HCT116 (cell line): ENCODE measurements at regions not wholly inside any gene's neighbourhood (a gene's known extent, or its start where the extent isn't known, plus 50 kb on each side); places are given as distances from the start of the nearest gene placed in this dataset.

Experiments
- ATAC-seq: fragments of 200-7000 bp; cut with Tn5 transposase; 2 replicates; pipeline ENCODE4 v1.9.1; 2020; ENCODE audit warnings: mild to moderate bottlenecking, moderate library complexity
- BruUV-seq: library from RNA; stranded (reverse); fragments of 400-500 nt; replicated peaks from 2 replicates; lab custom pipeline; 2021; lab: Mats Ljungman, UMichigan
- CTCF ChIA-PET: fragments of 300-600 bp; sonication (Branson Sonifier 250); formaldehyde crosslinking; loops from one replicate; lab custom pipeline; 2021; ENCODE audit warnings: antibody characterized with exemption; lab: Charles Lee
- POLR2A ChIA-PET: fragments of 300-600, 350-600 bp; sonication (Branson Sonifier 250); formaldehyde crosslinking; loops from one replicate; lab custom pipeline; 2021; ENCODE audit warnings: antibody characterized with exemption; lab: Charles Lee
- RAD21 ChIA-PET, 2 experiments: fragments of 300-600 bp; sonication (Branson Sonifier 250); formaldehyde crosslinking; loops; one replicate each; lab custom pipeline; 2023; ENCODE audit warnings: low total read pairs in 2 of 2; ENCODE audit not compliant: uncharacterized antibody in 2 of 2, unreplicated experiment in 2 of 2, low non-redundant PET in 1 of 2; lab: Charles Lee
- DNase-seq: peaks from one replicate; pipeline ENCODE4 v3.0.0-alpha.2; 2010; ENCODE audit warnings: low read depth, low spot score
- H2AFZ ChIP-seq: fragments of 200-600 bp; shearing (Covaris generic), sonication (generic); 2 replicates; pipeline ENCODE4 v1.6.1; 2017; ENCODE audit warnings: low read depth, mixed run types, mixed read lengths, antibody characterized with exemption, low read length; ENCODE audit not compliant: poor library complexity, severe bottlenecking
- H3K27ac ChIP-seq: 2 replicates; pipeline ENCODE4 v1.5.1; 2012; ENCODE audit warnings: low read depth, low read length
- H3K27me3 ChIP-seq: fragments of 200-600 bp; sonication (generic); 2 replicates; pipeline ENCODE4 v1.6.1; 2016; ENCODE audit warnings: mixed run types, low read length, mixed read lengths; ENCODE audit not compliant: insufficient read depth
- H3K36me3 ChIP-seq, 2 experiments: fragments of 200-500 bp in 1 of 2; fragments of 200-600 bp in 1 of 2; sonication (Bioruptor generic) in 1 of 2; sonication (generic) in 1 of 2; 2 replicates each; pipeline versions ENCODE4 v1.5.1 to v1.6.1; 2014 to 2016; ENCODE audit warnings: low read length in 2 of 2, inconsistent platforms in 1 of 2, mixed read lengths in 1 of 2, mixed run types in 1 of 2; ENCODE audit not compliant: insufficient read depth in 2 of 2, control insufficient read depth in 1 of 2
- H3K4me1 ChIP-seq, 2 experiments: fragments of 200-600 bp in 1 of 2; sonication (generic) in 1 of 2; 2 replicates each; pipeline versions ENCODE4 v1.5.1 to v1.6.1; 2012 to 2017; ENCODE audit warnings: low read length in 2 of 2, inconsistent platforms in 1 of 2, mild to moderate bottlenecking in 1 of 2, mixed read lengths in 1 of 2, mixed run types in 1 of 2, moderate library complexity in 1 of 2; ENCODE audit not compliant: insufficient read depth in 2 of 2, control insufficient read depth in 1 of 2
- H3K4me2 ChIP-seq: fragments of 200-600 bp; sonication (generic); 2 replicates; pipeline ENCODE4 v1.6.1; 2017; ENCODE audit warnings: mixed run types, low read length, mixed read lengths
- H3K4me3 ChIP-seq, 2 experiments: fragments of 200-600 bp in 1 of 2; sonication (generic) in 1 of 2; replicated peaks in 1 of 2; 2 replicates each; pipeline ENCODE4 v1.5.1; 2011 to 2016; ENCODE audit warnings: low read length in 2 of 2, control low read depth in 1 of 2, low read depth in 1 of 2, mild to moderate bottlenecking in 1 of 2, mixed read lengths in 1 of 2, mixed run types in 1 of 2
- H3K79me2 ChIP-seq: fragments of 200-600 bp; sonication (generic); 2 replicates; pipeline ENCODE4 v1.6.1; 2017; ENCODE audit warnings: mild to moderate bottlenecking, mixed run types, low read length, moderate library complexity, mixed read lengths; ENCODE audit not compliant: insufficient read depth
- H3K9ac ChIP-seq: fragments of 200-600 bp; sonication (generic); 2 replicates; pipeline ENCODE4 v1.6.1; 2016; ENCODE audit warnings: low read length, mixed read lengths
- H3K9me2 ChIP-seq: fragments of 200-600 bp; sonication (generic), shearing (Covaris generic); 2 replicates; pipeline ENCODE4 v1.6.1; 2017; ENCODE audit warnings: mixed run types, mild to moderate bottlenecking, moderate library complexity; ENCODE audit not compliant: insufficient read depth
- H3K9me3 ChIP-seq, 2 experiments: fragments of 200-500 bp in 1 of 2; fragments of 200-600 bp in 1 of 2; sonication (Bioruptor generic) in 1 of 2; sonication (generic) in 1 of 2; 2 replicates each; pipeline ENCODE4 v1.6.1; 2014 to 2017; ENCODE audit warnings: low read length in 2 of 2, mixed read lengths in 2 of 2, inconsistent platforms in 1 of 2, low read depth in 1 of 2, mild to moderate bottlenecking in 1 of 2, mixed run types in 1 of 2, moderate library complexity in 1 of 2; ENCODE audit not compliant: control insufficient read depth in 1 of 2, insufficient read depth in 1 of 2
- H4K20me1 ChIP-seq: fragments of 200-600 bp; sonication (generic), shearing (Covaris generic); 2 replicates; pipeline ENCODE4 v1.6.1; 2017; ENCODE audit warnings: mixed run types, mild to moderate bottlenecking, moderate library complexity; ENCODE audit not compliant: insufficient read depth
- CBX3 ChIP-seq: IDR thresholded peaks from 2 replicates; pipeline ENCODE4 v1.6.1; 2012; ENCODE audit warnings: low read depth
- CEBPB ChIP-seq: IDR thresholded peaks from 2 replicates; pipeline ENCODE4 v1.6.1; 2012; ENCODE audit warnings: low read depth
- EGR1 ChIP-seq: IDR thresholded peaks from 2 replicates; pipeline ENCODE4 v1.6.1; 2012; ENCODE audit warnings: low read depth
- ELF1 ChIP-seq: IDR thresholded peaks from 2 replicates; pipeline ENCODE4 v1.6.1; 2012; ENCODE audit warnings: low read depth, borderline replicate concordance
- EZH2 ChIP-seq: fragments of 200-600 bp; sonication (generic); IDR thresholded peaks from 2 replicates; pipeline ENCODE4 v1.6.1; 2017; ENCODE audit warnings: antibody characterized with exemption, mixed run types
- EZH2phosphoT487 ChIP-seq: fragments of 200-600 bp; IDR thresholded peaks from 2 replicates; pipeline ENCODE4 v1.6.1; 2018; ENCODE audit warnings: antibody characterized with exemption, borderline replicate concordance
- FOSL1 ChIP-seq: IDR thresholded peaks from 2 replicates; pipeline ENCODE4 v1.6.1; 2012; ENCODE audit warnings: low read depth
- JUND ChIP-seq: IDR thresholded peaks from 2 replicates; pipeline ENCODE4 v1.6.1; 2012
- POLR2A ChIP-seq: IDR thresholded peaks from 2 replicates; pipeline ENCODE4 v1.7.0; 2011; ENCODE audit warnings: borderline replicate concordance; ENCODE audit not compliant: insufficient read depth, insufficient read length; ENCODE audit errors: extremely low read depth
- POLR2AphosphoS5 ChIP-seq: IDR thresholded peaks from 2 replicates; pipeline ENCODE4 v1.6.1; 2011; ENCODE audit warnings: mild to moderate bottlenecking, low read depth, low read length, moderate library complexity
- SIN3A ChIP-seq: IDR thresholded peaks from 2 replicates; pipeline ENCODE4 v1.6.1; 2012; ENCODE audit warnings: low read depth
- SRF ChIP-seq: IDR thresholded peaks from 2 replicates; pipeline ENCODE4 v1.6.1; 2012; ENCODE audit warnings: low read depth
- ZFX ChIP-seq: fragments of 450-650 bp; IDR thresholded peaks from 2 replicates; pipeline ENCODE4 v1.6.1; 2017
- ZNF274 ChIP-seq: fragments of 200-500 bp; sonication (Bioruptor generic); IDR thresholded peaks from 2 replicates; pipeline ENCODE4 v1.6.1; 2014; ENCODE audit warnings: mild to moderate bottlenecking, low read depth, low read length, inconsistent platforms
- intact Hi-C: fragments of 100-400 bp; cut with micrococcal nuclease; formaldehyde crosslinking; loops from 2 replicates; pipeline ENCODE4 v1.10.0; 2022
- TF ChIP-seq, protein P1 (sequence below): IDR thresholded peaks from 2 replicates; pipeline ENCODE4 v1.6.1; 2011; ENCODE audit warnings: mild to moderate bottlenecking, low read length, moderate library complexity; ENCODE audit not compliant: insufficient replicate concordance; ENCODE audit errors: extremely low read depth
- TF ChIP-seq, protein P2 (sequence below): IDR thresholded peaks from 2 replicates; pipeline ENCODE4 v1.6.1; 2012
- TF ChIP-seq, protein P3 (sequence below), 3 experiments: fragments of 200-600 bp in 1 of 3; sonication (generic) in 1 of 3; IDR thresholded peaks in 2 of 3; conservative IDR thresholded peaks in 1 of 3; 2 replicates each; pipeline ENCODE4 v1.5.1; 2012 to 2017; ENCODE audit warnings: low read depth in 2 of 3, low read length in 2 of 3, antibody characterized with exemption in 1 of 3, borderline replicate concordance in 1 of 3, control low read depth in 1 of 3, mild to moderate bottlenecking in 1 of 3, mixed read lengths in 1 of 3, mixed run types in 1 of 3, moderate library complexity in 1 of 3; ENCODE audit not compliant: insufficient read depth in 1 of 3
- TF ChIP-seq, protein P4 (sequence below): IDR thresholded peaks from 2 replicates; pipeline ENCODE4 v1.6.1; 2012

DNA sequence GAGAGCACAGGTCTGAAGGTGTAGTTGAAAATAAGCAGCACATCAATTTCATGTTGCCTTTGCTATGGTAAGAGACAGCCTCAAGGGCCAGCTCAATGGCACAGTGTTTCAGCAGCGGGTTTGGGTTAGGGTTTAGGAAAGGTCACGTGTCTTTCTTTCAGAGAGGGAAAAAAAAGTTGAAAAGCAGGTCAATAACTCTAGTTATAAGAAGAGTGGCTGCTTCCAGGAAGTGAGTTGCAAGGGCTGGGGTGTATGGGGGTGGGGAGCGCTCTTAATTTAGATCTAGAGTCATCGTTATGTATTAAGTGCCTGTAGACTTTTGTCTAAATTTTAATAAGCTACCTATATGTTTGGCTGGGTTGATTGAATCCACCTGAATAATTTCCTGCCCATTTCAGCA lies 118.5 kb upstream of the SPAG17 start:
- no peak overlapping the region for H2AFZ ChIP-seq
- no peaks in the 10 kb centered on the region for H3K79me2 ChIP-seq
- no peaks in the 10 kb centered on the region for H3K4me1 ChIP-seq
- no peak overlapping the region for H3K4me2 ChIP-seq
- ChIA-PET POLR2A (interaction anchor here (0.6 kb wide), 1 partner anchor 16 kb away, joined by 3 read pairs; no protein-coding TSS in a partner anchor), RAD21 (no interaction called here), CTCF (no interaction called here)
- H3K4me3 ChIP-seq = no peak overlapping the region
- no TSS peak for BruUV-seq
- H3K9me2 ChIP-seq = no peaks in the 10 kb centered on the region
- ATAC-seq (no peak), DNase-seq (no peak)
- no peak overlapping the region for H3K9ac ChIP-seq
- no peak overlapping the region for H3K27ac ChIP-seq
- no peaks in the 10 kb centered on the region for H3K9me3 ChIP-seq
- no peaks in the 10 kb centered on the region for H4K20me1 ChIP-seq
- H3K36me3 ChIP-seq = no peaks in the 10 kb centered on the region
- intact Hi-C loops = no loop called here
- no peaks in the 10 kb centered on the region for H3K27me3 ChIP-seq
- TF ChIP-seq, protein P1, sequence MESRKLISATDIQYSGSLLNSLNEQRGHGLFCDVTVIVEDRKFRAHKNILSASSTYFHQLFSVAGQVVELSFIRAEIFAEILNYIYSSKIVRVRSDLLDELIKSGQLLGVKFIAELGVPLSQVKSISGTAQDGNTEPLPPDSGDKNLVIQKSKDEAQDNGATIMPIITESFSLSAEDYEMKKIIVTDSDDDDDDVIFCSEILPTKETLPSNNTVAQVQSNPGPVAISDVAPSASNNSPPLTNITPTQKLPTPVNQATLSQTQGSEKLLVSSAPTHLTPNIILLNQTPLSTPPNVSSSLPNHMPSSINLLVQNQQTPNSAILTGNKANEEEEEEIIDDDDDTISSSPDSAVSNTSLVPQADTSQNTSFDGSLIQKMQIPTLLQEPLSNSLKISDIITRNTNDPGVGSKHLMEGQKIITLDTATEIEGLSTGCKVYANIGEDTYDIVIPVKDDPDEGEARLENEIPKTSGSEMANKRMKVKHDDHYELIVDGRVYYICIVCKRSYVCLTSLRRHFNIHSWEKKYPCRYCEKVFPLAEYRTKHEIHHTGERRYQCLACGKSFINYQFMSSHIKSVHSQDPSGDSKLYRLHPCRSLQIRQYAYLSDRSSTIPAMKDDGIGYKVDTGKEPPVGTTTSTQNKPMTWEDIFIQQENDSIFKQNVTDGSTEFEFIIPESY = no peak
- TF ChIP-seq ZNF274 = no peak
- no peak for TF ChIP-seq EGR1
- TF ChIP-seq EZH2 = no peak
- no peak for TF ChIP-seq JUND
- TF ChIP-seq EZH2phosphoT487 = no peak
- no peak for TF ChIP-seq POLR2AphosphoS5
- TF ChIP-seq, protein P2, sequence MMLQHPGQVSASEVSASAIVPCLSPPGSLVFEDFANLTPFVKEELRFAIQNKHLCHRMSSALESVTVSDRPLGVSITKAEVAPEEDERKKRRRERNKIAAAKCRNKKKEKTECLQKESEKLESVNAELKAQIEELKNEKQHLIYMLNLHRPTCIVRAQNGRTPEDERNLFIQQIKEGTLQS = no peak
- no peak for TF ChIP-seq CBX3
- no peak for TF ChIP-seq ELF1
- no peak for TF ChIP-seq FOSL1
- TF ChIP-seq, protein P3, sequence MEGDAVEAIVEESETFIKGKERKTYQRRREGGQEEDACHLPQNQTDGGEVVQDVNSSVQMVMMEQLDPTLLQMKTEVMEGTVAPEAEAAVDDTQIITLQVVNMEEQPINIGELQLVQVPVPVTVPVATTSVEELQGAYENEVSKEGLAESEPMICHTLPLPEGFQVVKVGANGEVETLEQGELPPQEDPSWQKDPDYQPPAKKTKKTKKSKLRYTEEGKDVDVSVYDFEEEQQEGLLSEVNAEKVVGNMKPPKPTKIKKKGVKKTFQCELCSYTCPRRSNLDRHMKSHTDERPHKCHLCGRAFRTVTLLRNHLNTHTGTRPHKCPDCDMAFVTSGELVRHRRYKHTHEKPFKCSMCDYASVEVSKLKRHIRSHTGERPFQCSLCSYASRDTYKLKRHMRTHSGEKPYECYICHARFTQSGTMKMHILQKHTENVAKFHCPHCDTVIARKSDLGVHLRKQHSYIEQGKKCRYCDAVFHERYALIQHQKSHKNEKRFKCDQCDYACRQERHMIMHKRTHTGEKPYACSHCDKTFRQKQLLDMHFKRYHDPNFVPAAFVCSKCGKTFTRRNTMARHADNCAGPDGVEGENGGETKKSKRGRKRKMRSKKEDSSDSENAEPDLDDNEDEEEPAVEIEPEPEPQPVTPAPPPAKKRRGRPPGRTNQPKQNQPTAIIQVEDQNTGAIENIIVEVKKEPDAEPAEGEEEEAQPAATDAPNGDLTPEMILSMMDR (IDR thresholded peaks at IDR 0.05 in 2 of 3, conservative IDR thresholded peaks at IDR 0.05 in 1 of 3; ENCODE audit: borderline replicate concordance in 1 of 3, insufficient read depth in 1 of 3, low read depth in 2 of 3, low read length in 2 of 3) = no peak
- TF ChIP-seq SIN3A = no peak
- TF ChIP-seq, protein P4, sequence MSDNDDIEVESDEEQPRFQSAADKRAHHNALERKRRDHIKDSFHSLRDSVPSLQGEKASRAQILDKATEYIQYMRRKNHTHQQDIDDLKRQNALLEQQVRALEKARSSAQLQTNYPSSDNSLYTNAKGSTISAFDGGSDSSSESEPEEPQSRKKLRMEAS = no peak
- TF ChIP-seq ZFX = no peak
- TF ChIP-seq POLR2A = no peak
- TF ChIP-seq CEBPB = no peak
- no peak for TF ChIP-seq SRF
